Posterior cingulate gyrus (tissue), 11 donors: ENCODE measurements at regions not wholly inside any gene's neighbourhood (a gene's known extent, or its start where the extent isn't known, plus 50 kb on each side); places are given as distances from the start of the nearest gene placed in this dataset.

Source experiments
- DNase-seq, 10 donors: peaks; one replicate each; pipeline versions ENCODE4 v3.0.0 to v3.0.0-alpha.2; 2020 to 2021; ENCODE audit warnings: mixed read lengths in 3 of 10
- intact Hi-C: fragments of 100-400 bp; cut with DNase I; formaldehyde crosslinking; loops from one replicate; pipeline ENCODE4 v1.15.1; 2023

- DNase-seq, result no peak
- intact Hi-C loops, result no loop called here
These were observed 70.7 kb upstream of the TRPC7 start for GRCh38 chr5:136435946-136436543.

GRCh38 chr5:136434795-136435194 is 69.5 kb upstream of the TRPC7 start:
- intact Hi-C loops, result no loop called here
- no peak for DNase-seq

GRCh38 chr5:136432705-136433104 is 67.4 kb upstream of the TRPC7 start:
- intact Hi-C loops, result no loop called here
- DNase-seq, result no peak

GRCh38 chr5:136430081-136430480 is 64.7 kb upstream of the TRPC7 start:
- DNase-seq, result no peak
- intact Hi-C loops, result no loop called here

GRCh38 chr5:136427426-136427825 is 62.1 kb upstream of the TRPC7 start:
- no peak for DNase-seq
- intact Hi-C loops, result no loop called here

GRCh38 chr5:136425921-136426320 is 60.6 kb upstream of the TRPC7 start:
- intact Hi-C loops, result loop anchor here (2.0 kb wide), 1 partner anchor 177 kb away; no protein-coding TSS in a partner anchor
- DNase-seq, result no peak

GRCh38 chr5:136424835-136425584 is 59.7 kb upstream of the TRPC7 start:
- intact Hi-C loops, result loop anchor here (2.0 kb wide), 1 partner anchor 176 kb away; no protein-coding TSS in a partner anchor
- peak in 9 of 10 donors; percentile 51 to 95 (median 81) for DNase-seq

- intact Hi-C loops, result loop anchor here (2.0 kb wide), 1 partner anchor 175 kb away; no protein-coding TSS in a partner anchor
These were observed 58.7 kb upstream of the TRPC7 start for GRCh38 chr5:136423944-136424606.

GRCh38 chr5:136420168-136420898 is 55.0 kb upstream of the TRPC7 start:
- intact Hi-C loops, result no loop called here

More at GRCh38 chr5:136423944-136424606, 58.7 kb upstream of the TRPC7 start:
- DNase-seq, result no peak

GRCh38 chr5:136418301-136418700 is 53.0 kb upstream of the TRPC7 start:
- intact Hi-C loops, result no loop called here
- DNase-seq, result no peak

More at GRCh38 chr5:136420168-136420898, 55.0 kb upstream of the TRPC7 start:
- DNase-seq, result no peak
